ENCODE measurements at regions not wholly inside any gene's neighbourhood (a gene's known extent, or its start where the extent isn't known, plus 50 kb on each side); places are given as distances from the start of the nearest gene placed in this dataset.

DNA sequence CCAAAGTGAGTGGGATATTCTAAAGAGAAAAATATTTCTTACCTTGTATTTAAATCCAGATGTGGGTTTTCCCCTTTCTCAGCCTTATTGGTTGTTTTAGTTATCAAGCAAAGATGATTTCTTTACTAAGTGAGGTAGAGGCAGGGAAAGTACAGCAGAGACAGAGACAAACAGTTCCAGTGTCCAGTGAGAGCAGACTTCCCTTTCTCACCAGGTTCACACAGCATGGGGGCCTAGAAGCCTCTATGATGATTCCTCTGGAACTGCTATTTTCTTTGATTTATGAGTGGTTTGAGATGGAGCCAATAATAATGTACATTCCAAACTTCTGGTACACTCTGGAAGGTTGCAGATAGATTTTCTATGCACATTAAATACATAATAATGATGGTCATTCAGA is 234.0 kb upstream of the MARCKS start:
- 0 out of 2 replicates have a peak, but pooled peaks cover 2% of the 10 kb centered on the region for H3K27me3 ChIP-seq (ENCODE audit: low read length)
- no peaks in the 10 kb centered on the region for H3K4me1 ChIP-seq (ENCODE audit: low read length)
- H2AFZ ChIP-seq (ENCODE audit: low read length), result no peak overlapping the region
- H3K9me2 ChIP-seq (replicated peaks; ENCODE audit: insufficient read depth, low read length), result no peaks in the 10 kb centered on the region
- H3K9me3 ChIP-seq (ENCODE audit: low read length), result no peaks in the 10 kb centered on the region
- no peak overlapping the region for H3K27ac ChIP-seq (ENCODE audit: low read length)
- no peak overlapping the region for H3K4me2 ChIP-seq (ENCODE audit: low read depth, low read length, poor library complexity, severe bottlenecking)
- no peaks in the 10 kb centered on the region for H3K36me3 ChIP-seq (ENCODE audit: insufficient read depth, low read length)
- H4K20me1 ChIP-seq (ENCODE audit: insufficient read depth, low read depth, low read length), result no peaks in the 10 kb centered on the region
- no peak overlapping the region for H3K4me3 ChIP-seq (ENCODE audit: low read length)
- DNase-seq, result no peak
- no peaks in the 10 kb centered on the region for H3K79me2 ChIP-seq (ENCODE audit: low read length)
- no peak overlapping the region for H3K9ac ChIP-seq (ENCODE audit: low read length)

DNA sequence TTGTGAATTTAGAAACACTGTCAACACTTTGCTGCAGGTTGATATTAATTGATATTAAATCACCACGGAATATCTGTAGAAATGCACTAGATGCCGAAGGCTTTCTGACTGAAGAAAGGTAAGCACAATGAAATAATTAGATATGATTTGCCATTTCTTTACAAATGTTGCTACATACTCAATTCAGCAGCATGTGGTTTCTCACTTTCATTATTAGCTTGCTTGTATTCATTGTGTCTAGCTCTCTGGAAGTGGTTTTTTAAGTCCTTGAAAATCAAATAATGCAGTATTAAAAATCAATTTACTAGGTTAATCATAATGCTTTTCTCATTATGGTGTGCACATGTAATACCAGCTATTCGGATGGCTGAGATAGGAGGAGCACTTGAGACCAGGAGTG is 231.3 kb upstream of the MARCKS start:
- Histone ChIP-seq H3K4me2 (ENCODE audit: low read depth, low read length, poor library complexity, severe bottlenecking) (no peak overlapping the region), H2AFZ (ENCODE audit: low read length) (no peak overlapping the region), H3K27ac (ENCODE audit: low read length) (no peak overlapping the region), H3K9ac (ENCODE audit: low read length) (no peak overlapping the region), H3K4me3 (ENCODE audit: low read length) (no peak overlapping the region), H3K79me2 (ENCODE audit: low read length) (no peaks in the 10 kb centered on the region), H3K27me3 (ENCODE audit: low read length) (0 out of 2 replicates have a peak, but pooled peaks cover 5% of the 10 kb centered on the region), H3K4me1 (ENCODE audit: low read length) (no peaks in the 10 kb centered on the region), H3K9me3 (ENCODE audit: low read length) (no peaks in the 10 kb centered on the region), H3K36me3 (ENCODE audit: insufficient read depth, low read length) (no peaks in the 10 kb centered on the region), H3K9me2 (replicated peaks; ENCODE audit: insufficient read depth, low read length) (no peaks in the 10 kb centered on the region), H4K20me1 (ENCODE audit: insufficient read depth, low read depth, low read length) (no peaks in the 10 kb centered on the region)
- no peak for DNase-seq

GRCh38 chr6:113626475-113626874 is 230.7 kb upstream of the MARCKS start:
- no peak overlapping the region for H3K27ac ChIP-seq (ENCODE audit: low read length)
- H3K27me3 ChIP-seq (ENCODE audit: low read length), result 0 out of 2 replicates have a peak, but pooled peaks cover 6% of the 10 kb centered on the region
- H3K9me3 ChIP-seq (ENCODE audit: low read length), result no peaks in the 10 kb centered on the region
- no peaks in the 10 kb centered on the region for H3K79me2 ChIP-seq (ENCODE audit: low read length)
- no peak overlapping the region for H3K4me3 ChIP-seq (ENCODE audit: low read length)
- no peak for DNase-seq
- no peaks in the 10 kb centered on the region for H3K36me3 ChIP-seq (ENCODE audit: insufficient read depth, low read length)
- H4K20me1 ChIP-seq (ENCODE audit: insufficient read depth, low read depth, low read length), result no peaks in the 10 kb centered on the region
- H3K4me1 ChIP-seq (ENCODE audit: low read length), result no peaks in the 10 kb centered on the region
- H3K9ac ChIP-seq (ENCODE audit: low read length), result no peak overlapping the region
- H3K4me2 ChIP-seq (ENCODE audit: low read depth, low read length, poor library complexity, severe bottlenecking), result no peak overlapping the region
- H3K9me2 ChIP-seq (replicated peaks; ENCODE audit: insufficient read depth, low read length), result no peaks in the 10 kb centered on the region
- no peak overlapping the region for H2AFZ ChIP-seq (ENCODE audit: low read length)

DNA sequence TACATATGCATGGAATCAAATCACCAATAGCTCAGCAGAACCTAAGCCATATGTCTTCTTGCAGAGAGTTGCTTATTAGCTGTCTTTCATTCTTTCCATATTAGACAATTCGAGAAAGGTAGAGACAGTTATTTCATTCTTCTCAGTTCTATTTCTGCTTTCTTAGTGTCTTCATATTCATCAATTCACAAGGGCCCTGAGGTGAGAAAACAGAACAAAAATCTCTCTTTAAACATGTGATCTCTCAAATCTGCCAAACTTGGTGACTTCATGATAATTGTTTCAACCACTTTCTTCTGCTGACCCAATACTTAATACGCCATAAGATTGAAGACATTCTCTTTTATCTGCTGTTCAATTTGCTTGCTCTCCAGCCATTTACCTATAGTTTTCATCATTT is 229.7 kb upstream of the MARCKS start:
- Histone ChIP-seq H3K79me2 (ENCODE audit: low read length) (no peaks in the 10 kb centered on the region), H4K20me1 (ENCODE audit: insufficient read depth, low read depth, low read length) (no peaks in the 10 kb centered on the region), H3K9me2 (replicated peaks; ENCODE audit: insufficient read depth, low read length) (no peaks in the 10 kb centered on the region), H3K27ac (ENCODE audit: low read length) (no peak overlapping the region), H3K9me3 (ENCODE audit: low read length) (no peaks in the 10 kb centered on the region), H2AFZ (ENCODE audit: low read length) (no peak overlapping the region), H3K4me3 (ENCODE audit: low read length) (no peak overlapping the region), H3K4me2 (ENCODE audit: low read depth, low read length, poor library complexity, severe bottlenecking) (no peak overlapping the region), H3K36me3 (ENCODE audit: insufficient read depth, low read length) (no peaks in the 10 kb centered on the region), H3K4me1 (ENCODE audit: low read length) (no peaks in the 10 kb centered on the region), H3K27me3 (ENCODE audit: low read length) (0 out of 2 replicates have a peak, but pooled peaks cover 6% of the 10 kb centered on the region), H3K9ac (ENCODE audit: low read length) (no peak overlapping the region)
- DNase-seq, result no peak

DNA sequence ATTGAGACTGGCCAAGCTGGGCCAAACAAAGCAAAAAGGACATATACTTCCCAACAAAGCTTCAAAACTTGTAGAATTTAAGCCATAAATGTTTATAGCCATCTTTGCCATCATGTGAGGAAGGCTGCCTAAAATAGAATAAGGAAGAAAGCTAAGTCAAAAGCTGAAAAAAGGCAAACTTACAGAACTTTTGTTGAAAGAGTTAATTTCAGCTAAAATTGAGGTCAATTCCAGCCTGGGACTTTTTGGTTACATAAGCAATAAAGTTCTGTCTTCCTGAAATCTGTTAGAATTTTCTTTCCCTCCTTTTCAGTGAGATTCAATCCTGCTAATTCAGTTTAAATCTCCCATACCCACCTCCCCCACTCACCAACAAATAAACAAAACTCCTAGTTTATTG is 227.9 kb upstream of the MARCKS start:
- DNase-seq, result no peak

DNA sequence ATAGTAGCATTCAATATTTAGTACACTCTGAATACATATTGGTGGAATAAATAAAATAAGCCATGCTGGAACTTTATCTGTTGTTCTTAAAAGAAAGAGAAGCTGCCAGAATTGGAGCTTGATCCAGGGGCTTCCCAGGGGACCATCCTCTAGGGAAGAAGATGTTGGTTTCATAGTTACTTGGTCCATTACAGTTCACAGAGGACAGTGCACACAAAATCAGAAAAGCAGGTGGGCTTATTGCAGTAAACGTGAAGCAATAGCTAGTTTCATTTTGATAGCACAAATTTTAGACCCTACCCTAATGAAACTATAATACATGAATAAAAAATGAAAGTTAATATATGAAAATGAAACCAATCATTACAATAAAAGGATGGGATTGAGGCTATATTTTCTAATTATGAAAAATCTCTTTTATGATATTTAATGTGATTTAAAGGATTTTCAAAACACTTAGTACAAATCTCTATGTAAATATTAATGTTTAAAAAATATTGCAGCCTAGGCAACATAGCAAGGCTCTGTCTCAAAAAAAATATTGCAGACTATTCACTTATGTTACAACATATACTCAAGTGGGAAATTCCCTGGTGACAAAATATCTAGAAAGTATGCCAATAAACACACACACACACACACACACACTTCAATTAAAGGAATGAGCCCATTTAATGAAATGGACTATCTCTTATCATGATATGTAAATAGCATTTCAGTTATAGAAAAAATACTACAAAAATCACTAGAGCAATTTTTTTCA is 227.0 kb upstream of the MARCKS start:
- Histone ChIP-seq H2AFZ (ENCODE audit: low read length) (no peak overlapping the region), H3K79me2 (ENCODE audit: low read length) (no peaks in the 10 kb centered on the region), H3K9me3 (ENCODE audit: low read length) (no peaks in the 10 kb centered on the region), H3K27ac (ENCODE audit: low read length) (no peak overlapping the region), H4K20me1 (ENCODE audit: insufficient read depth, low read depth, low read length) (no peaks in the 10 kb centered on the region), H3K4me1 (ENCODE audit: low read length) (no peaks in the 10 kb centered on the region), H3K4me2 (ENCODE audit: low read depth, low read length, poor library complexity, severe bottlenecking) (no peak overlapping the region), H3K36me3 (ENCODE audit: insufficient read depth, low read length) (no peaks in the 10 kb centered on the region), H3K27me3 (ENCODE audit: low read length) (0 out of 2 replicates have a peak, but pooled peaks cover 6% of the 10 kb centered on the region), H3K9me2 (replicated peaks; ENCODE audit: insufficient read depth, low read length) (no peaks in the 10 kb centered on the region), H3K4me3 (ENCODE audit: low read length) (no peak overlapping the region), H3K9ac (ENCODE audit: low read length) (no peak overlapping the region)
- no peak for DNase-seq

More for the DNA sequence above, 227.9 kb upstream of the MARCKS start:
- H3K27me3 ChIP-seq (ENCODE audit: low read length), result 0 out of 2 replicates have a peak, but pooled peaks cover 6% of the 10 kb centered on the region
- no peaks in the 10 kb centered on the region for H3K9me3 ChIP-seq (ENCODE audit: low read length)
- no peaks in the 10 kb centered on the region for H3K4me1 ChIP-seq (ENCODE audit: low read length)
- no peak overlapping the region for H3K9ac ChIP-seq (ENCODE audit: low read length)
- no peaks in the 10 kb centered on the region for H4K20me1 ChIP-seq (ENCODE audit: insufficient read depth, low read depth, low read length)
- H3K27ac ChIP-seq (ENCODE audit: low read length), result no peak overlapping the region
- no peaks in the 10 kb centered on the region for H3K9me2 ChIP-seq (replicated peaks; ENCODE audit: insufficient read depth, low read length)
- H3K4me2 ChIP-seq (ENCODE audit: low read depth, low read length, poor library complexity, severe bottlenecking), result no peak overlapping the region
- H2AFZ ChIP-seq (ENCODE audit: low read length), result no peak overlapping the region
- H3K36me3 ChIP-seq (ENCODE audit: insufficient read depth, low read length), result no peaks in the 10 kb centered on the region
- no peaks in the 10 kb centered on the region for H3K79me2 ChIP-seq (ENCODE audit: low read length)
- no peak overlapping the region for H3K4me3 ChIP-seq (ENCODE audit: low read length)

GRCh38 chr6:113630738-113631535 is 226.2 kb upstream of the MARCKS start:
- H3K79me2 ChIP-seq (ENCODE audit: low read length), result no peaks in the 10 kb centered on the region
- no peaks in the 10 kb centered on the region for H4K20me1 ChIP-seq (ENCODE audit: insufficient read depth, low read depth, low read length)
- no peaks in the 10 kb centered on the region for H3K4me1 ChIP-seq (ENCODE audit: low read length)
- DNase-seq, result no peak
- H3K9me3 ChIP-seq (ENCODE audit: low read length), result no peaks in the 10 kb centered on the region
- no peak overlapping the region for H3K4me3 ChIP-seq (ENCODE audit: low read length)
- H3K27me3 ChIP-seq (ENCODE audit: low read length), result 0 out of 2 replicates have a peak, but pooled peaks cover 6% of the 10 kb centered on the region
- H3K9ac ChIP-seq (ENCODE audit: low read length), result no peak overlapping the region
- no peak overlapping the region for H3K4me2 ChIP-seq (ENCODE audit: low read depth, low read length, poor library complexity, severe bottlenecking)
- no peaks in the 10 kb centered on the region for H3K9me2 ChIP-seq (replicated peaks; ENCODE audit: insufficient read depth, low read length)
- no peak overlapping the region for H2AFZ ChIP-seq (ENCODE audit: low read length)
- no peaks in the 10 kb centered on the region for H3K36me3 ChIP-seq (ENCODE audit: insufficient read depth, low read length)
- H3K27ac ChIP-seq (ENCODE audit: low read length), result no peak overlapping the region

DNA sequence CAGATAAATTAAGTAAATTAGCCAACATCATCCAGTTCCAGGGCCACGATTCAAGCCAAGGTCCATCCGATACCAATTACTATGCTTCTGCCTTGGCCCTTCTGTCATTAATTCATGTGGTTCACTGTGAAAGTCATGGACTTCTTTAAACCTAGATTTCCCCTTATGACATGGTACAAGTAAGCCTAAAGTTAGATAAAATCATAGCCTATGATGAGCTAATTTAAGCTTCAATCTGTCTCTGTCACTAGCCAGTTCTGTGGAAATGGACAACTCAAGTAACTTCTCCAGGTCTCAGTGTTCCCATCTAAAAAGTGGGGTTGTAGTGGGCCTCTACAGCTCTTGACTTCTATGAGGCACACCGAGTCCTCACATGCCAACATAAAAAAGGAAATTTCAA is 225.5 kb upstream of the MARCKS start:
- Histone ChIP-seq H3K36me3 (ENCODE audit: insufficient read depth, low read length) (no peaks in the 10 kb centered on the region), H3K9ac (ENCODE audit: low read length) (no peak overlapping the region), H3K4me1 (ENCODE audit: low read length) (no peaks in the 10 kb centered on the region), H4K20me1 (ENCODE audit: insufficient read depth, low read depth, low read length) (no peaks in the 10 kb centered on the region), H3K27ac (ENCODE audit: low read length) (no peak overlapping the region), H3K27me3 (ENCODE audit: low read length) (0 out of 2 replicates have a peak, but pooled peaks cover 5% of the 10 kb centered on the region), H3K79me2 (ENCODE audit: low read length) (no peaks in the 10 kb centered on the region), H2AFZ (ENCODE audit: low read length) (no peak overlapping the region), H3K4me2 (ENCODE audit: low read depth, low read length, poor library complexity, severe bottlenecking) (no peak overlapping the region), H3K9me3 (ENCODE audit: low read length) (no peaks in the 10 kb centered on the region), H3K4me3 (ENCODE audit: low read length) (no peak overlapping the region), H3K9me2 (replicated peaks; ENCODE audit: insufficient read depth, low read length) (no peaks in the 10 kb centered on the region)
- no peak for DNase-seq

Measured in Karpas-422 (cell line).